Lung (tissue), 11 donors: ENCODE measurements at regions not wholly inside any gene's neighbourhood (a gene's known extent, or its start where the extent isn't known, plus 50 kb on each side); places are given as distances from the start of the nearest gene placed in this dataset.

Source experiments
- ATAC-seq: fragments of 200-7000 bp; cut with Tn5 transposase; one replicate; pipeline ENCODE4 v1.9.1; 2020; ENCODE audit warnings: moderate number of reproducible peaks; ENCODE audit not compliant: insufficient read depth, low FRiP score
- DNase-seq, 3 donors: peaks; one replicate each; pipeline ENCODE4 v3.0.0-alpha.2; 2013 to 2017
- H3K27ac ChIP-seq, 2 donors: one replicate each; pipeline ENCODE4 v1.5.1; 2013; ENCODE audit warnings: mild to moderate bottlenecking in 2 of 2, moderate library complexity in 2 of 2, control low read depth in 1 of 2, inconsistent platforms in 1 of 2, low read depth in 1 of 2, low read length in 1 of 2
- H3K27me3 ChIP-seq, 3 donors: one replicate each; pipeline ENCODE4 v1.5.1; 2013; ENCODE audit warnings: low read length in 2 of 3; ENCODE audit not compliant: control insufficient read depth in 3 of 3, insufficient read depth in 3 of 3
- H3K36me3 ChIP-seq, 4 donors: one replicate each; pipeline ENCODE4 v1.5.1; 2013; ENCODE audit warnings: low read length in 4 of 4, mild to moderate bottlenecking in 1 of 4, moderate library complexity in 1 of 4; ENCODE audit not compliant: control insufficient read depth in 4 of 4, insufficient read depth in 4 of 4
- H3K4me1 ChIP-seq, 5 donors: one replicate each; pipeline ENCODE4 v1.5.1; 2013; ENCODE audit warnings: low read length in 5 of 5, mild to moderate bottlenecking in 2 of 5, moderate library complexity in 1 of 5; ENCODE audit not compliant: control insufficient read depth in 5 of 5, insufficient read depth in 5 of 5
- H3K4me3 ChIP-seq: one replicate; pipeline ENCODE4 v1.5.1; 2013; ENCODE audit warnings: mild to moderate bottlenecking, control low read depth, moderate library complexity
- H3K9ac ChIP-seq, 2 donors: one replicate each; pipeline ENCODE4 v1.5.1; 2013; ENCODE audit warnings: low read length in 2 of 2, control low read depth in 1 of 2; ENCODE audit not compliant: insufficient read depth in 1 of 2
- H3K9me3 ChIP-seq, 4 donors: one replicate each; pipeline ENCODE4 v1.5.1; 2013; ENCODE audit warnings: low read length in 3 of 4, mild to moderate bottlenecking in 1 of 4, moderate library complexity in 1 of 4; ENCODE audit not compliant: control insufficient read depth in 4 of 4, insufficient read depth in 3 of 4
- CTCF ChIP-seq: IDR thresholded peaks from 2 replicates; pipeline ENCODE4 v1.5.1; 2012; ENCODE audit warnings: mild to moderate bottlenecking; ENCODE audit errors: control extremely low read depth, extremely low read depth
- WGBS, 2 donors: extraction: QIAGEN DNeasy Blood & Tissue Kit; methylation state at CpG; one replicate each; pipeline ENCODE4 v1.1.7; 2013; 5-methylcytosine and 5-hydroxymethylcytosine counted together
- donor health status: control.
- donor health status: control.
- donor health status: Bipolar disorder and iron deficiency.
- donor health status: healthy.
- donor health status: DM: yes; HTN: yes; CAD: no.

- no peak overlapping the region for H3K27ac ChIP-seq
- no peak for ATAC-seq
- TF ChIP-seq CTCF = no peak
These were observed 1159.1 kb upstream of the CITED2 start for GRCh38 chr6:140533526-140533925.

GRCh38 chr6:140504776-140505175 is 1130.3 kb upstream of the CITED2 start:
- Histone ChIP-seq H3K9ac (no peak overlapping the region), H3K9me3 (no peaks in the 10 kb centered on the region), H3K4me1 (no peaks in the 10 kb centered on the region), H3K4me3 (no peak overlapping the region), H3K36me3 (no peaks in the 10 kb centered on the region), H3K27me3 (no peaks in the 10 kb centered on the region), H3K27ac (no peak overlapping the region)
- DNase-seq = no peak
- no peak for TF ChIP-seq CTCF
- 88 to 89% methylated on average over 1 of the region's 1 CpG for WGBS, 2 donors
- ATAC-seq = no peak

More at GRCh38 chr6:140533526-140533925, 1159.1 kb upstream of the CITED2 start:
- peaks cover 0 to 9% (median 2%) of the 10 kb centered on the region in 4 donors for H3K9me3 ChIP-seq
- H3K9ac ChIP-seq = no peak overlapping the region
- H3K36me3 ChIP-seq = no peaks in the 10 kb centered on the region
- H3K27me3 ChIP-seq = no peaks in the 10 kb centered on the region
- no peak for DNase-seq
- H3K4me3 ChIP-seq = no peak overlapping the region
- peaks cover 0 to 13% (median 4%) of the 10 kb centered on the region in 5 donors for H3K4me1 ChIP-seq

GRCh38 chr6:140500849-140501248 is 1126.4 kb upstream of the CITED2 start:
- Histone ChIP-seq H3K36me3 (no peaks in the 10 kb centered on the region), H3K27me3 (no peaks in the 10 kb centered on the region), H3K9me3 (no peaks in the 10 kb centered on the region), H3K4me1 (no peaks in the 10 kb centered on the region), H3K9ac (no peak overlapping the region), H3K4me3 (no peak overlapping the region), H3K27ac (no peak overlapping the region)
- ATAC-seq (no peak), DNase-seq (no peak)
- TF ChIP-seq CTCF = no peak
- WGBS, 2 donors = 90 to 95% methylated on average over 3 of the region's 3 CpGs

- Histone ChIP-seq H3K4me1 (no peaks in the 10 kb centered on the region), H3K36me3 (no peaks in the 10 kb centered on the region), H3K9ac (no peak overlapping the region), H3K27ac (no peak overlapping the region), H3K4me3 (no peak overlapping the region), H3K9me3 (no peaks in the 10 kb centered on the region), H3K27me3 (no peaks in the 10 kb centered on the region)
- WGBS, 2 donors = 82 to 93% methylated on average over 1 of the region's 1 CpG
- TF ChIP-seq CTCF = no peak
- DNase-seq = no peak
- no peak for ATAC-seq
These were observed 1125.2 kb upstream of the CITED2 start for GRCh38 chr6:140499607-140500006.
